ENCODE measurements at regions not wholly inside any gene's neighbourhood (a gene's known extent, or its start where the extent isn't known, plus 50 kb on each side); places are given as distances from the start of the nearest gene placed in this dataset.
A peak's percentile ranks its signal among the peaks of the same experiment; 100 is the strongest.

DNA sequence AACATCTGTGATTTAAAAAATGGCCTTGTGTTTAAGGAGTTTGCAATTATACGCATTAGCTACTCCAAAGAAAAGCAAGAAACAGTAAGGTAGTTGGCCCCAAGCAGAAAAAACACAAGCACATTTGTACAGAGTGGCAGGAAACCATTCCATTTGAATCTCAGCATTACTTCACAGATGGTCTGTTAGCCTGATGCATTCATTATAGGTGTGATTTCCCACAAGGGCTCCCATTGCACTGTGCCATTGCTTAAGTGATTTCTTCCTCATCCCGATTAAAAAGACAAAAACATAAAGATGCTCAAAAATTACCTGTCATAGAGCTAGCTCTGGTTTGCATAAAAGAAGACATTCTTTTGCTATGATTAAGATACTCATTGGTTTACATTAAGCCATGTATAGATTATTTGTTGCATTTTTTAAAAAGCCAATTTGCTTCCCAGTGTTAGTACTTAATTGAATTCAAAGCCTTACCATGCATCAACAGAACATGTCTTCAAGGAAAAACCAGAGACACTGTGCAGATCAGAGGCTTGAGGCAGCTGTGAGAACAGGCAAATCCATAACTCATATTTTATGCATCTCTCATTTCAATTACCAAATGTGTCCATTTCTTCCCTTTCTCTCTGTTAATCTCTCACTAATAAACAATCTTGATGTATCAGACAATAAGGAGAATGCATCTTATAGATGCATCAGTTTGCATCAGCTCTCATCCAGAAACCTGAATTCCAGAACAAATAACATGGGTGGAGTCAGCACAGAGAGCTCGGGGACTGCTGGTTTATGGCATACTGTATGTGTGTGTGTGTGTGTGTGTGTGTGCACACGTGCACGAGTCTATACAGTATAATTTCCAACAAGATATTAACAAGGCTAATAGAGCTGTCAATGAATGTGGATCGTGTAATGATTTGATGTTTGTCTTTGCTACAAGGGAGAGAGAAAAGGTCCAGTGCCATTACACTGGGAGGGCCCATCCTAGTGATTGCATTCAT, 558.6 kb upstream of the HS6ST1 start:
- DNase-seq (ENCODE audit: low read depth in 4 of 4, low spot score in 3 of 4), result no peak

DNA sequence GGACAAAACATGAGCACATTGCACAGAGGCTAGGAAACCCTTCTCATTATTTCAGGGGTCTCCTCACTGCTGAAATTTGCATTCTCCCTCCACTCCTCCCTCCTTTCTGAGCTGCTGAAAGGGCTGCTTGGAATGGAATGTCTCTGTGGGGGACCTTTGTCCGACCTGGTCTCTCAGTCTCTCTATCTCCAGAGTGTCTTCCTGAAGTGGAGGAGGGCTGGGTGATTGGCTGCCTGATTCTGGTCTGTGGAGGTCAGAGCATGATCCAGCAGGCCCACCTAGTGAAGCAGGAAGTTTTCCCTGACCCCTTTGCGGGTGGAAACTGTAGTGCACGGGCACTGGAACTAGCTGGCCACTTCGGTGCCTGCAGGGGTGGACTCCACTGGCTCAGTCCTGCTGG, 560.5 kb upstream of the HS6ST1 start:
- no peak for DNase-seq (ENCODE audit: low read depth in 4 of 4, low spot score in 3 of 4)

DNA sequence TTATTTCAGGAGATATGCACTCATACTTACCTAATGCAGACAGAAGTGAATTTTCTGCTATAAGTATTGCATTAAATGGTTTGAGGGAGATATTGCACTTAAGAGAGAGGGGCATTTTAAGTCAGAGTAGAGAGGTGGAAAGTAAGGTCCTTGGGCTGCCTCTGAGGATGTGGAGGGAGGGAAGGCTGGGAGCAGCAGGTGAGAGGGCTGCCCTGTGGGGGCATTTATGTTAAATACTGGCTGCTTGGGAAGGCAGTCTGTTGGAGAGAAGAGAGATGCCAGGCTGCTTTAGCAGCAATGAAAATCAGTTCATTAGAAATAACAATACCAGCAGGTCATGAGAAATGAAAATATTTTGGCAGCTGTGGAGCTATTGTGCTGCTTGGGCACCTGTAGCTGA, 576.2 kb upstream of the HS6ST1 start:
- DNase-seq (ENCODE audit: low read depth in 4 of 4, low spot score in 3 of 4), result no peak

- peak in 1 of 4 donors; percentile 6 for DNase-seq (ENCODE audit: low read depth in 4 of 4, low spot score in 3 of 4)
Measured at GRCh38 chr2:128901572-128902391, 583.1 kb upstream of the HS6ST1 start.

DNA sequence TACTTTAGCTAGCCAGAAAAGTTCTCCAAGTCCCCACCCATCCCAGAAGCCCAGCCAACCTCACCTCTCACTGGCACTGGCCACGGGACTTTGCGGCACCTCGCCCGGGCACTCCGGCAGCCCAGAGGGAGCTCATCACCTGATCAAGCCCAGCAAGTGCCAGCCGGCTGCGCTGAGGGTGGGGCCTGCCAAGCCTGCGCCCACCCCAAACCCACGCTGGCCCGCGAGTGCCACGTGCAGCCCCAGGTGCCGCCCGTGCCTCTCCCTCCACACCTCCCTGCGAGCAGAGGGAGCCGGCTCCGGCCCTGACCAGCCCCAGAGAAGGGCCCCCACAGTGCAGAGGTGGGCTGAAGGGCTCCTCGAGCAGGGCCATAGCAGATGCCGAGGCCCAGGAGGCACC, 585.0 kb upstream of the HS6ST1 start:
- DNase-seq (ENCODE audit: low read depth in 4 of 4, low spot score in 3 of 4), result no peak

GRCh38 chr2:128911276-128911675, 592.6 kb upstream of the HS6ST1 start:
- DNase-seq (ENCODE audit: low read depth in 4 of 4, low spot score in 3 of 4), result no peak

- no peak for DNase-seq (ENCODE audit: low read depth in 4 of 4, low spot score in 3 of 4)
Measured at GRCh38 chr2:128914320-128914719, 595.7 kb upstream of the HS6ST1 start.

DNA sequence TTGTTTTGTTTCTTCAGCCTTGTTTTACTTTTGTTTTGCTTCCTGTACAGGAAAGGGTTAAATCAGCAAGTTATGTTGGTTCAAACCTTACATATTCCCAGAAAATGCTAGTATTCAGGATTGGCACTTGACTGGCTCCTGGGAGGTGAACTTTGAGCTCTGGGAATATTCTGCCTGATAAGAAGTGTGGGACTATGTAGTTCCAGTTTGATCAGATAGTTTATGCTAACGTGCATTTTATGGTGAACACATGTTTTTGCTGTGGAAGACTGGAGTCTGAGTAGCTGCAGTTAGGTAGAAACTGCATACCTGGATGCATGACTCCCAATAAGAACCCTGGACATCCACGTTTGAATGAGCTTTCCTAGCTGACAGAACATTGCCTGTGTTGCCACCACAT, 603.1 kb upstream of the HS6ST1 start:
- no peak for DNase-seq (ENCODE audit: low read depth in 4 of 4, low spot score in 3 of 4)

DNA sequence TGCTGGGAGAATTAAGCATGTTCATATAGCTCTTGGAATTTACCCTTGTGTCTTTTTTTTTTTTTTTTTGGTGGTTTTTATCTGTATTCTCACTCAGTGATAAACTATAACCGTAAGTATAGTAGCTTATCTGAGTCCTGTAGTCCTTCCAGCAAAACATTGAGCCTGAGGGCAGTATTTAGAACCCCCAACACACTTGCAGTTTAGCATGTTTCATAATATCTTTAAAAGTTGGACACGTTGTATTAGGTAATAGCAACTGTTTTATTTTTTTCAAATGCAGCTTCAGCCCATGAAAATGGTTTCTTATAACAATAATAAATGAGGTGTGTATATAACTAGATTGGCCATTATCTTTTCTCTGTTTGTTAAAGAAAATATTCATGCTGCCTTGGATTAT, 603.5 kb upstream of the HS6ST1 start:
- DNase-seq (ENCODE audit: low read depth in 4 of 4, low spot score in 3 of 4), result no peak

- DNase-seq (ENCODE audit: low read depth in 4 of 4, low spot score in 3 of 4), result no peak
Measured at GRCh38 chr2:128925631-128926030, 607.0 kb upstream of the HS6ST1 start.

GRCh38 chr2:128930101-128930500, 611.4 kb upstream of the HS6ST1 start:
- DNase-seq (ENCODE audit: low read depth in 4 of 4, low spot score in 3 of 4), result no peak

GRCh38 chr2:128940378-128940777, 621.7 kb upstream of the HS6ST1 start:
- no peak for DNase-seq (ENCODE audit: low read depth in 4 of 4, low spot score in 3 of 4)

DNA sequence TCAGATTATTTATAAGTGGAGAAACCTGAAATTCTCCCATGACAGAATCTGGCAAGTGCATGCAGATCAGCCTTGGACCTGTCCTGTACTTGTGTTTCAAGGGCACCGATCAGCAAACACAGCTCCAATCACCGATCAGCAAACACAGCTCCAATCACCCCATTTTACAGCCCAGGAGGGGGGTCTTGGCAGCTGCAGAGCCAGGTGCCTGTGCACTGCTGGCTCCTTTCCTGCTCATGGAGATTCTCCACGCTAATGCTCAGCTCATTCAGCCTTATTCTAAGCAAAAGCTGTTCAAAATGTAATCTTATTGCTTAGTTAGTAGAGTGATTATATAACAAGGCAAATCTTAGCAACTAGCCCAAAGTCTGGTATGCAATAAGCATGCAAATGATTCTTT, 623.1 kb upstream of the HS6ST1 start:
- no peak for DNase-seq (ENCODE audit: low read depth in 4 of 4, low spot score in 3 of 4)

DNA sequence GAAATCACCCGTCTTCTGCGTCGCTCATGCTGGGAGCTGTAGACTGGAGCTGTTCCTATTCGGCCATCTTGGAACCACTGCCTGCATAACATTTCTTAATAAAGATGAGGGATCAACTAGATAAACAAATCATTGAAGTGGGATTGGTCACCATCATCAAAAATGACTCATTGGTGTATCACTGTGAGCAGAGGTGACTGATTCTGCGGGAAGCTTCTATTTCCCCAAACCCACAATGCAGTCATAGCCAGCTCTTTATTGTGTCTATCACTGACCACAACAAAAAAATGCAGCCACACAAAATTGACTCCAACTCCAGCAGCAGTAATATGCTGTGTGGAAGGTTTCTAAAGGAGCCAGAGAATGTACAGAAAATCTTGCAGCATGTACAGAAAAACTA, 630.7 kb upstream of the HS6ST1 start:
- no peak for DNase-seq (ENCODE audit: low read depth in 4 of 4, low spot score in 3 of 4)

DNA sequence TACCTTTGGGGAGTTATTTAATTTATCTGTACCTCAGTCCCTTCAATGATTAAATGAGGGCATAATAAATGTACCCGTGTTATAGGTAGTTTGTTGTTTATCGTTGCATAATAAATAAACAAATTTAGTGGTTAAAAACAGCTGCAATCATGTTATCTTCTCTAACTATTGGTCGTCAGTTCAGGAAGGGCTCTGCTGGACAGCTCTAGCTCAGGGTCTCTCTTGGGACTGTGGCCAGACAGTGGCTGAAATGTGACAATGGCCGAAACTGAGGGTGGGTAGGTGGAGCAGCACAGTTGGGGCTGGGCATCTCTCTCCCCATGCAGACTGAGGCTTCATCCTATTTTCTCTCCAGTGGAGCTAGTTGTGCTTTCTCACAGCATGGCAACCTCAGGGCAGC, 632.1 kb upstream of the HS6ST1 start:
- no peak for DNase-seq (ENCODE audit: low read depth in 4 of 4, low spot score in 3 of 4)

DNA sequence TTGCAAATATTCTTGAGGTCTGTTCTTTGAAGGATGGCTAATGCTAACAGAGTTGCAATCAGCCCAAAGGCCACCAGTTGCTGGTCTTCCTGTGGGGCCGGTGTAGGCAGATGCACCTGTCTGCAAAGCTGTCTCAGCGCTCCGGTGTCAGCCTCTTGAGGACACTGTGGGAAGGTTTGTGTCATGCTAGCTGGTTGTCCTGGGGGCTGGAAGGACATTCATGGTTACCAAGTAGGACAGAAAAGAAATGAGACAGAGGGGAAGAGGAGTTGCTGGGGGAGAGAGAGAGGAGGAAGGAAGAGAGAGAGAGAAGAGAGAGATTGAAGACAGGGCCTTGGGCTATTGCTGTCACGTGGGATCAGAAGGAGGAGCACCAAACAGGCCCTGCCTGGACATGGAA, 639.6 kb upstream of the HS6ST1 start:
- no peak for DNase-seq (ENCODE audit: low read depth in 4 of 4, low spot score in 3 of 4)

- no peak for DNase-seq (ENCODE audit: low read depth in 4 of 4, low spot score in 3 of 4)
Measured at GRCh38 chr2:128967646-128968045, 649.0 kb upstream of the HS6ST1 start.

DNA sequence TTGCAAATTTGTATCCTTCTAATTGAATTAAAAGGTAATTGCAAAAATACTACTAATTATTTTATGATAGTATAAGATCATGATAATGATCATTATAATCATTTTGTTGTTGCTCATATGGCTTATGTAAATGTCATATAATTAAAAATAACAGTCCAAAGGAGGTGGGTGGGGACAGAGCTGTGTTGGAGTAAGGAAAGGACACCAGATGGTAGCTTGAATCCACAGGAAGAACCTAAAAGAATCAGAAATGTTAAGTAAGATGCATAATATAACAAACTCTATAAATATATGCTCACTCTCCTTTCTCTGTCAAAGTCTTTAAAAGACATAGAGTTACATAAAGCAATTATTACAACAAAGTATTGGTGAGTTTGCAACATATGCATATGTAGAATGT, 650.7 kb upstream of the HS6ST1 start:
- no peak for DNase-seq (ENCODE audit: low read depth in 4 of 4, low spot score in 3 of 4)

DNA sequence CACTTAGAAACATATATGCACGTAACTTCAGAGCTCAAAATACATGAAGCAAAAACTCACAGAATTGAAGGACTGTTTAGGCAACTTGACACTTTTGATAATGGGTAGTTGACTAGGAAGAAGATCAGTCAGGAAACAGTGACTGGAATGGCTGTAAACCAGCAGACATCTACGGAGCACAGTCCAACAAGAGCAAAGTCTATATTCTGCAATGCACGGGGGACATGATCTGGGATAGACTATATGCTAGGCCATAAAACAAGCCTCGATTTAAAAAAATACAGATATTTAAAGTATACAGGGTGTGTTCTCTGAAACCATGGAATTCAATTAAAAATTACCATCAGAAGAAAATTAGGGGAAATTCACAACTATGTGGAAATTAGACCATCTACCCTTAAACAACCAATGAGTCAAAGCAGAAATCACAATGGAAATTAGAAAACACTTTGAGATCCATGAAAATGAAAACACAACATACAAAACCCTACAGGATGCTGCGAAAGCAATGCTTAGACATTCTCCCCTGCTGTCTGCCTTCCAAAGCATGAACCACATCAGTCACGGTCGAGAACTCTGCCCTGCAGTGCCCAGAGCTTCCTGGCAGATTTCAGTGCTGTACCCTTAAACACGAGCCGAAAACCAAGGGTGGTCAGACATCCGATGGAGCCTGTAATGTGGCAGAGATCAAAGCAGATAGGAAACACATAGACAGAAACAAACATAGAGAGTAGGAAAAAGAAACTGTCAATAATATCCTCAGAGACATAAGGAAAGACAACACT, 651.9 kb upstream of the HS6ST1 start:
- no peak for DNase-seq (ENCODE audit: low read depth in 4 of 4, low spot score in 3 of 4)

DNA sequence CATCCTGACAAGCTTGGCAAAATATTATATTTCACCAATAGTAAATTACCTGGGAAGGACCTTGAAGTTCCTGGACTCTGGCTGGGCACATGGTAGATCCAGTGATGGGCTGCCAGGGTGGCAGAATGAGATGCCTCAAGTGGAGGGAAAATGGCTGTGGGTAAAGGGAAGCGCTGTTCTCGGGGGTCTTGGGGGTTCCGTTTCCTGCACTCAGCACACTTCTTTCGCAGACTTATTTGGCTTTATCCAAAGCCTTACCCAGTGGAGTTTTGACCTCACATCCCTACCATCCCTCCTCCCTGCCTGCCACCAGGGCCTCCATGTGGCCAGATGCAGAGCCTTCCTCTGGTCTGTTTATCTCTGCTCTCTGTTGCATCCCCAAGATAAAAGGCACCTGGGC, 654.9 kb upstream of the HS6ST1 start:
- no peak for DNase-seq (ENCODE audit: low read depth in 4 of 4, low spot score in 3 of 4)

DNA sequence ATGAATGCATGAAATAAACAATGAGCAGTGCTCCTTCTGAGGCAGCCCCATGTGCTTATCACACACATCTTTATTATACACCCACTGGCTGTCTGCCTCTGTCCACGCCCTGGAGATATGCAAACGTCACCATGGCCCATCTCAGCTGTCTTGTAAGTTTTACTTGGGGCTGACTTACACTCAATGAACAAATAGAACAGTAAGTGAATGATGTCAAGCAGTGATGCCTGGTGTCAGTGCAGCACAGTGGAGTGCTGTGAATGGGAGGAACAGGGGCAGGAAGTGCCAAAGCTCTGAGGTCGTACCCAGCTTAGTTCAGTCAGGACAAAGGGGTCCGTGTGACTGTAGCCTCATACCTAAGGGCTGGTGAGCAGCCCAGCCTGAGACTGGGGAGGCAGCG, 659.5 kb upstream of the HS6ST1 start:
- no peak for DNase-seq (ENCODE audit: low read depth in 4 of 4, low spot score in 3 of 4)
